ENCODE measurements at regions not wholly inside any gene's neighbourhood (a gene's known extent, or its start where the extent isn't known, plus 50 kb on each side); places are given as distances from the start of the nearest gene placed in this dataset.

GRCh38 chr13:70612881-70613280, 504.6 kb upstream of the KLHL1 start:
- no peaks in the 10 kb centered on the region for H3K9me3 ChIP-seq
- H3K4me3 ChIP-seq: no peak overlapping the region
- no peak overlapping the region for H3K4me2 ChIP-seq
- no peak overlapping the region for H3K27ac ChIP-seq
- ChIA-PET CTCF (interaction anchor here (0.6 kb wide), 1 partner anchor 18 kb away, joined by 3 read pairs; no protein-coding TSS in a partner anchor), POLR2A (no interaction called here)
- ATAC-seq (no peak), FAIRE-seq (no peak), DNase-seq (ENCODE audit: low read depth in 1 of 2, low spot score in 1 of 2) (no peak)
- TF ChIP-seq ZNF302 (CRISPR knock-in tag; IDR thresholded peaks at IDR 0.05) (no peak), USF2 (IDR thresholded peaks at IDR 0.05) (no peak), MAFK (IDR thresholded peaks at IDR 0.05; ENCODE audit: partially characterized antibody) (no peak), REST (IDR thresholded peaks at IDR 0.05) (no peak), CBX2 (IDR thresholded peaks at IDR 0.05; ENCODE audit: borderline replicate concordance, low read depth) (no peak), EHF (CRISPR knock-in tag; IDR thresholded peaks at IDR 0.05) (no peak), CEBPB (IDR thresholded peaks at IDR 0.05) (no peak), ESRRA (IDR thresholded peaks at IDR 0.05; ENCODE audit: borderline replicate concordance, low read length) (no peak), BCL3 (IDR thresholded peaks at IDR 0.05) (no peak)
- TF ChIP-seq, protein P1, sequence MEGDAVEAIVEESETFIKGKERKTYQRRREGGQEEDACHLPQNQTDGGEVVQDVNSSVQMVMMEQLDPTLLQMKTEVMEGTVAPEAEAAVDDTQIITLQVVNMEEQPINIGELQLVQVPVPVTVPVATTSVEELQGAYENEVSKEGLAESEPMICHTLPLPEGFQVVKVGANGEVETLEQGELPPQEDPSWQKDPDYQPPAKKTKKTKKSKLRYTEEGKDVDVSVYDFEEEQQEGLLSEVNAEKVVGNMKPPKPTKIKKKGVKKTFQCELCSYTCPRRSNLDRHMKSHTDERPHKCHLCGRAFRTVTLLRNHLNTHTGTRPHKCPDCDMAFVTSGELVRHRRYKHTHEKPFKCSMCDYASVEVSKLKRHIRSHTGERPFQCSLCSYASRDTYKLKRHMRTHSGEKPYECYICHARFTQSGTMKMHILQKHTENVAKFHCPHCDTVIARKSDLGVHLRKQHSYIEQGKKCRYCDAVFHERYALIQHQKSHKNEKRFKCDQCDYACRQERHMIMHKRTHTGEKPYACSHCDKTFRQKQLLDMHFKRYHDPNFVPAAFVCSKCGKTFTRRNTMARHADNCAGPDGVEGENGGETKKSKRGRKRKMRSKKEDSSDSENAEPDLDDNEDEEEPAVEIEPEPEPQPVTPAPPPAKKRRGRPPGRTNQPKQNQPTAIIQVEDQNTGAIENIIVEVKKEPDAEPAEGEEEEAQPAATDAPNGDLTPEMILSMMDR (IDR thresholded peaks at IDR 0.05): no peak
- WGBS (ENCODE audit: missing lambda C conversion rate): 71% methylated on average over 2 of the region's 2 CpGs
- H3K4me1 ChIP-seq: no peaks in the 10 kb centered on the region

DNA sequence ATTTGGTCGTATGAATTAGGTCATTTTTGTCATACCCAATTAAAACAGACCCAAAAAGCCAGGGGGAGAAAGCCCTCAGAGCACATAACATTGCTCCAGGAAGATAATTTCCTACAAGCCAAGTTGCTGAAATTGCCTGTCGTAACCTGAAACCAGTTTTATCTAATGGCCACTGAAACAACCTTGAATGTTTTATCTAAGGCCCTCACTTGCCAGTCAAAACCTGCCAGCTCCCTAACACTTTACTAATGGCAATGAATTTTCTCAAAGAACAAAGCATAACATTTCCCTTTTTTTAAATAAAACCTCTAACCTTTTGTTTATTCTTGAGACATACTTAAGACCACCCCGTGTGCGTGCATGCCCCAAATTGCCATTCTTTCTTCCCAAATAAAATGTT, 496.2 kb upstream of the KLHL1 start:
- no peak for TF ChIP-seq ZFP36 (IDR thresholded peaks at IDR 0.05; ENCODE audit: borderline replicate concordance, partially characterized antibody)
- no peak for TF ChIP-seq MAFK (IDR thresholded peaks at IDR 0.05; ENCODE audit: partially characterized antibody)
- TF ChIP-seq, protein P2, sequence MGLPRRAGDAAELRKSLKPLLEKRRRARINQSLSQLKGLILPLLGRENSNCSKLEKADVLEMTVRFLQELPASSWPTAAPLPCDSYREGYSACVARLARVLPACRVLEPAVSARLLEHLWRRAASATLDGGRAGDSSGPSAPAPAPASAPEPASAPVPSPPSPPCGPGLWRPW (IDR thresholded peaks at IDR 0.05): no peak
- TF ChIP-seq CHD2 (IDR thresholded peaks at IDR 0.05; ENCODE audit: low read length, partially characterized antibody): no peak
- TF ChIP-seq POLR2A (IDR thresholded peaks at IDR 0.05; ENCODE audit: low read length): no peak
- no peak for TF ChIP-seq KDM1A (IDR thresholded peaks at IDR 0.05; ENCODE audit: low read depth)
- no peaks in the 10 kb centered on the region for H3K4me1 ChIP-seq
- 14% methylated on average over 4 of the region's 4 CpGs for WGBS (ENCODE audit: missing lambda C conversion rate)
- POLR2A ChIA-PET: no interaction called here
- H3K27ac ChIP-seq: no peak overlapping the region
- no peak overlapping the region for H3K4me2 ChIP-seq
- CTCF ChIA-PET: no interaction called here
- H3K4me3 ChIP-seq: no peak overlapping the region
- no peaks in the 10 kb centered on the region for H3K9me3 ChIP-seq
- FAIRE-seq (no peak), ATAC-seq (no peak), DNase-seq (ENCODE audit: low read depth in 1 of 2, low spot score in 1 of 2) (no peak)

- Histone ChIP-seq H3K9me3 (no peaks in the 10 kb centered on the region), H3K4me3 (no peak overlapping the region), H3K27ac (no peak overlapping the region), H3K4me2 (no peak overlapping the region), H3K4me1 (no peaks in the 10 kb centered on the region)
- FAIRE-seq (no peak), ATAC-seq (no peak), DNase-seq (ENCODE audit: low read depth in 1 of 2, low spot score in 1 of 2) (no peak)
- POLR2A ChIA-PET: interaction anchor here (0.5 kb wide), 1 partner anchor 1636 kb away, joined by 4 read pairs; no protein-coding TSS in a partner anchor
- CTCF ChIA-PET: no interaction called here
- WGBS (ENCODE audit: missing lambda C conversion rate): 11% methylated on average over 2 of the region's 3 CpGs
- no peak for TF ChIP-seq USF2 (IDR thresholded peaks at IDR 0.05)
- TF ChIP-seq HMGXB4 (CRISPR knock-in tag; IDR thresholded peaks at IDR 0.05; ENCODE audit: borderline replicate concordance): no peak
- TF ChIP-seq POLR2AphosphoS2 (conservative IDR thresholded peaks at IDR 0.05; ENCODE audit: low read length): no peak
- TF ChIP-seq, protein P3, sequence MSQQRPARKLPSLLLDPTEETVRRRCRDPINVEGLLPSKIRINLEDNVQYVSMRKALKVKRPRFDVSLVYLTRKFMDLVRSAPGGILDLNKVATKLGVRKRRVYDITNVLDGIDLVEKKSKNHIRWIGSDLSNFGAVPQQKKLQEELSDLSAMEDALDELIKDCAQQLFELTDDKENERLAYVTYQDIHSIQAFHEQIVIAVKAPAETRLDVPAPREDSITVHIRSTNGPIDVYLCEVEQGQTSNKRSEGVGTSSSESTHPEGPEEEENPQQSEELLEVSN (IDR thresholded peaks at IDR 0.05; ENCODE audit: borderline replicate concordance, low read depth): no peak
- no peak for TF ChIP-seq CBX2 (IDR thresholded peaks at IDR 0.05; ENCODE audit: borderline replicate concordance, low read depth)
Observed at GRCh38 chr13:70593716-70594115, 485.5 kb upstream of the KLHL1 start.
